Stimulated activated CD8-positive, alpha-beta memory T cell treated with anti-CD3 and anti-CD28 coated beads, Interleukin-15, amount 100 ng/mL, for 1 hour (primary cell): ENCODE measurements at regions not wholly inside any gene's neighbourhood (a gene's known extent, or its start where the extent isn't known, plus 50 kb on each side); places are given as distances from the start of the nearest gene placed in this dataset.

Source experiments
- DNase-seq: peaks from one replicate; pipeline ENCODE4 v3.0.0-alpha.2; 2020; ENCODE audit warnings: low read depth

GRCh38 chr7:106775975-106776607 lies 89.0 kb upstream of the PIK3CG start:
- no peak for DNase-seq

GRCh38 chr7:106776618-106777347 lies 88.3 kb upstream of the PIK3CG start:
- no peak for DNase-seq

DNA sequence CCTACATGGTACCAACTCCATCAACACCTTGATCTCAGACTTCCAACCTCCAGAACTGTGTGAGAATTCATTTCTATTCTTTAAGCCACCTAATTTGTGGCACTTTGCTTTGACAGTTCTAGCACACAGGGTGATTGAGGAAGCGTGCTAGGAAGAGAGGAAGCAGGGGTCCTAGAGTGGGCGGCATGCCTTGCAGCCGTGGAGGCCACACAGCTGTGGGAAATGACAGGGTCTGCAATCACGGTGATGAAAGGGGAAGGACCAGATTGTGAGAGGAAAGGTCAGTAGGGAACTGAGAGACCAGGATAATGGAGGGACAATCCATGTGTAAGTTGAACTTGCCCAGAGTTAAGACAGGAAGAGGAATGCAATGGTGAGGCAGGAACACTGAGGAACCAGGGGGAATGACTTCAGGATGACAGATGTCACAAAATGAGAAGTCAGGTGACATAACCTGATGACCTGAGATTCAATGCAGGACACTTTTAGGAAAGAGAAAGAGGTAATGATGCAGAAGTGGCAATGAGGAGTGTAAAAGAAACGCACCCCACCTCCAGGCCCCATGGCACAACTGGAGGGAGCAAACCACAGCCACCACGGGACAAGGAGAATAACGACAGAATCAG lies 87.3 kb upstream of the PIK3CG start:
- DNase-seq: no peak

GRCh38 chr7:106778656-106779250 lies 86.3 kb upstream of the PIK3CG start:
- DNase-seq: no peak

DNA sequence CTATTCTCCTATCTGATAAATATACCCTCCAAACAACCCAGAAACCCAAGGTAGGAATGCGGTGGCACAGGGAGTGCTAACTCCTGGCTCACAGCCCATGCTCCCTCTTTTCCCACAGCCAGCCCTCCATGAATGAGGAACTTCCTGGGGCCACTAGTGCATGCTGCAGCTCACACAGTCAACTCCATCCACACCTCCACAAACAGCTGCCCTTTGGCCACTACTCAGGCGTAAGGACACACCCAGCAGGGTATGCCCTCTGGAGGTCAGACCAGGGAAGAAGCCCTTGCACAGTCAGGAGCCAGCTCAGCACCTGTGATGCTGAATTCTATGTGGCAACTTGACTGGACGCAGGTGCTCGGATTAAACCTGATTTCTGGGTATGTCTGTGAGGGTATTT lies 85.2 kb upstream of the PIK3CG start:
- DNase-seq: no peak

DNA sequence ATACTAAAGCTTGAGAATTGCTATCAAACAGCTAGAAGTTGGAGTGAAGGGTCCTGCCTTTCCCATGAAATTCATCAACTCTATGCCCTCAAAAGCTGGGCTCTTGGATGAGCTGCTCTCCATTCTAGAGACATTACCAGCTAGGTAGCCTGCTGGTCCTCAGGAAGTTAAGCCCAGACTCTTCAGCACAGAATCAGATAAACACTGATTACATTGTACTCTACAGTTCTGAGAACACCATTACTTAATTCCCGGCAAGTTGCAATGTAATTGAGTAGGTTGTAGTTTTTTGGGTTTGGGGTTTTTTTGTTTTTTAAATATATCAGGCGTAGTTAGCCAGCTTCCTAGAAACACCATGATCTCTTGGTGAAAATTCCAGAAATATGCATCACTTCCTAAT lies 84.1 kb upstream of the PIK3CG start:
- no peak for DNase-seq

DNA sequence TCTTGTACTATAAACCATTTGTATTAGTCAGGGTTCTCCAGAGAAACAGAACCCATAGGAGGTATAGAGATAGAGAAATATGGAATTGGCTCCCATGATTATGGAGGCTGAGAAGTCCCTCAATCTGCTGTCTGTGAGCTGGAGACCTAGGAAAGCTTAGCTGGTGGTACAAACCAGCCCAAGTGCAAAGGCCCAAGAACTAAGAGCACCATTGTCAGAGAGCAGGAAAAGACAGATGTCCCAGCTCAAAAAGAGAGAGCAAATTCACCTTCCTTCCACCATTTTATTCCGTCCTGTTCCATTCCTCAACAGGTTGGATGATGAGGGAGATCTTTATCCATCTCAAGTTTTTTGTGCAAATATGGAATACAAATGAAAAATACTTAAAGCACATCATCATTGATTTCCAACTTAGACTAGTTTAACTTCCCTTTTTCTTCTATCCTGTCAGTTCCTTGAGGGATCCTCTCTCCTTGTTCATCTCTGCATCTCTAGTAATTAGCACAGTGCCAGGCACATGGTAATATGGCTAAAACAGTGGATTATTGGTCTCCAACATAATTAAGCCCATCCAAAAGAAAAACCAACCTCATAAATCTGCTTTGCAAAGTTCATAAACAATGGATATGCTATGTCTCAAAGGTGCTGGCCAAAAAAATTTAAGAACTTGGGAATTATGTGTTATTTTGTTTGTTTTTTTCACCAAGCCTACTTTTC lies 83.1 kb upstream of the PIK3CG start:
- no peak for DNase-seq

GRCh38 chr7:106783286-106783685 lies 81.8 kb upstream of the PIK3CG start:
- DNase-seq: no peak

- DNase-seq: no peak
These were observed 76.4 kb upstream of the PIK3CG start for GRCh38 chr7:106788637-106789036.

GRCh38 chr7:106791526-106791925 lies 73.6 kb upstream of the PIK3CG start:
- DNase-seq: no peak

DNA sequence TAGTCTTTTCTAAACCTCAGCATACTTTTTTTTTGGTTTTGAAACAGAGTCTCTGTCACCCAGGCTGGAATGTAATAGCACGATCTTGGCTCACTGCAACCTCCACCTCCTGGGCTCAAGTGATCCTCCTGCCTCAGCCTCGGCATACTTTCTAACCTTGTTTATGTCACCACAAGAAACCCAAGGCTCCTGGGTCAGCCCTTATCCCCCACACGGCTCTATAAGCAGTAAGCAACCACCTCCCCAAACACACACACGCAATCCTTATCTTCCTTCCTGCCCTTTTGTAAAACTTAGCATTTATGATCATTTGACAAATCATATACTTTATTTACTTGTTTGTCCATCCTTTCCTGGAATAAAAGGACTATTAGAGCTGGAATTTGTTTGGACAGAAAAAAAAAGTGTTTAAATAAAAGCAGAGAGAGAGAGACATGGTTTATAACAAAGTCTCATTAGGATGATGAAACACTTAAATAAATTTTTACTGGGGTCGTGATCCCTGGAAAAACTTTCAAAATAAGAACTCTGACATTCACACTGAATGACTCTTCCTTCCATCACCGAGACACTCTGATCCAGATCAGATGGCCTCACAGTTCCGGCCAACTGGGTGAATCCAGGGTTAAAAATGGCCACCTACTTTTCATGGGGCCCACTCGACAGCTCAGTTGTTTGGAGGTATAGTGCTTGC lies 72.7 kb upstream of the PIK3CG start:
- DNase-seq: no peak

DNA sequence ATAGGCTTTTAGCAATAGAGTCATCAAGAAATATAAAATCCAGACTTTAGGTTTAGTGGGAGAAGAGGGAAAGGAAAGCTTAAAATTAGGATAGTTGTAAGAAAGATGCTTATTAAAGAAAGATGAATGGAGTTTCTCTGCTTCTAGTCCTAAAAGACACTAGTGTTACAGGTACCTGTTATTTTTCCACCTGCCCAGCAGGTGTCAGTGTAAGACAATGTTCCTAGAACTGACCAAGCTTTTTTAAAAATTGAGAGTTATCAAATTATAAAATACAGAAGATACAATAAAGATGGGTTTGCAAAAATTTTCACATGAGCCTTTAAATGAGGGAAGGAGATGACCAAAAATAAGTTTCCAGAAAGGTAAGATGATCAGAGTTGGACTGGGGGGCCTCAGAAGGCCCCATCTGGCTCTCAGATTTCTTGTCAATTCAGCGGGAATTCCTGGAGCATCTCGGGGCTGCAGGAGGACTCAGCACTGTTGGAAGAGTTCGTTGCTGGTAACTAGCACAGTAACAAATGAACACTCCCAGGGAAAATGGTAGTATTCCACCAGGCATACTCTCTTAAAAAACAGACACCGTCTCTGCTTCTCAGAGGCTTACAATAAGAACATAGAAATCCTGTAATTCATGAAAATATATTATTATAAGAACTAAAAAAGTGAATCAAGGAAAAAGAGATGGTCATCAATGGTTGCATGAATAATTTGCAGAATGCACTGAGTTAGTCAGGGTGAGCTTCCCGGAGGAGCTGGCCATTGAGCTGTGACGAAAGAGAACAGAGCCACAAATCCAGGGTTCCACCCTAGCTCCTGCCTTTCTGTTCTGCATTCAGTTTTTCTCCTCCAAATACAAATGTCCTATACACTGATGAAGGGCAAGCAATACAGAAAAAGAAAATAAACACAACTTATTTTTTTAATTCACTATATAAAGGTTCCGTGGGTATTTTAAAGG lies 71.8 kb upstream of the PIK3CG start:
- DNase-seq: no peak

GRCh38 chr7:106794276-106795083 lies 70.6 kb upstream of the PIK3CG start:
- no peak for DNase-seq

DNA sequence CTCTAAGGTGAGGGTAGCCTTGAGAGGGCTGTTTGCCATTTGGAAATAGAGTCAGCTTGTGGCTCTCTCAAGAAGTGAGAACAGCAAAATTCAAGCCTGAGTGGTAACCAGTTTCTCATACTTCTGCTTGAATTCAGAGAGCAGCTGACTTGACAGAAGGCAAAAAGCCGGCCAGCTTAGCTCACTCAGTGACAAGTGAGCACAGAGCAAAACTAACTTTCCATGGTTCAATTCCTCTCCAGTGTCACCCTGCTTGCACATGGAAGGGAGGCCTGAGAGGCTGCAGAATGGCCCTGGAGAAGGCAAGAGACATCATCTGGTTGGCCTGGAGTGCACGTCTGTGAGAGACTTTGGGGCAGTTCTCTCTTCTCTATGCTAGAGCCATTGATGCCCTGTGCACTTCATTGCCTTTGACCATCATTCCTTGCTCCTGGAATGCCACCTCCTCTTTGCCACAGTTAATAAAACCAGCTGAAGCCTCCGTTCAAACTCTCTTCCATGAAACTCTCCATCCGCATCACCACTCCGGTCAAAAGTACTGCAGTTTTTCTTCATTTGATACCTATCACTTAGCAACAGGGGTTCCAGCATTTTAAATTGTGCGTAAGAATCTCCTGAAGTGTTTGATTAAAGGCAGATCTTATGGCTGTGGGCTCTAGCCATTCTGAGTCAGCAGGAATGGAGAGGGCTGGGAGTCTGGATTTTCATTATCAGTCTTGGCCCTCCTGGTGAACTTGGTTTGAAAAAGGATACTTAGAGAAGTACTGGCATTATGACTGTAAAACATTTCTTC lies 69.8 kb upstream of the PIK3CG start:
- DNase-seq: no peak

- no peak for DNase-seq
These were observed 69.2 kb upstream of the PIK3CG start for GRCh38 chr7:106795877-106796231.

DNA sequence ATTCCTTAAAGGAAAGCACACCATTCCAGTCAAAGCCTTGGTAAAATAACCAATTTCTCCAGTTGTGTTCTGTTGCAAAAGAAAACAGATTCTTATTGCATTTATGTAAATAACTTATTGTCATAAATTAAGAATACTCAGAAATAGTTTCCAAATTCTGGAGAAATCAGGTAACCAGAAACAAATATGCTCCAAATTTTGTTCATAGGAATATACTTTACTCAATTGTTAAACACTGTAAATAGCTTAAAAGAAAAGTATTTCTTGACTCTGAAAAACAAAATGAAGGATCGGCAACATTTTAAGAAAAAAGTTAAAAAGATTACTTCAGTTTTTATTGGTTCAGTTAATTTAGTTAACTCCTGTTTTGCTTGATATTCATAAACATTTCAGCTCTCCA lies 67.1 kb upstream of the PIK3CG start:
- DNase-seq: no peak

DNA sequence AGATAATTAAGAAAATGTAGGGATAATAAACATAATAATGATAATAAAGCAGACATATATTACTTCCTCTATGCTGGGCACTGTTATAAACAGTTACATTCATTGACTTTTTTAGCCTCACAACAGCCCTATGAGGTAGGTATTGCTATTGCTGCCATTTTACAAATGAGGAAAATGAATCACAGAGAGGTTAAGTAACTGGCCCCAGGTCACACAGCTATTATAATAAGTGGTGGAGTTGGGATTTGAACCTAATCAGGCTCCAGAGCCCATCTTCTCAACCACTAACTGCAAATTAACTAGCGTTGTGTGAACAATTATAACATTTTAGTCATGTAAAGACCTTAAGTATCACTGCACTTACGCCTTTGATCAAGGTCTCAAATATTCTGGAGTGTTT lies 62.5 kb upstream of the PIK3CG start:
- DNase-seq: no peak

DNA sequence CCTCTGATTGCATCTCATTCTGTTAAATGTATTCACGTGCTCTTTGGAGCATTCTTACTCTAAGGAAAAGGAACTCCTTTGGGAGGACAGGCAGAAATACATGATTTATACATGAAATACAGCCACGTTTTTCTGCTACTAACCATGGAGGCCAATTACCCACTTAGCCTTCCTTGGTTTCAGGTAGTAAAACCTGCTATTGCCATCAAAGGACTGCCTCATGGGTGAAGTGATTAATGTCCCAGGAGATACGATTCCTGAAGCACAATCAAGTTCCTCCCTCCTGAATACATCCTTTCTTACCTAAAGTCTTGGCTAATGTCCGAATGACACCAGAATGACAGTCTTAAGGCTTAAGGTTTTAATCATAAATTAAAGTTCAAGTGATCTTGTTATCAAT lies 58.5 kb upstream of the PIK3CG start:
- no peak for DNase-seq

GRCh38 chr7:106807474-106807873 lies 57.6 kb upstream of the PIK3CG start:
- no peak for DNase-seq
